Breast epithelium (tissue), 3 donors: ENCODE measurements at regions not wholly inside any gene's neighbourhood (a gene's known extent, or its start where the extent isn't known, plus 50 kb on each side); places are given as distances from the start of the nearest gene placed in this dataset.

ENCODE experiments used
- POLR2A ChIP-seq: fragments of 450-650 bp; IDR thresholded peaks from one replicate; pipeline ENCODE4 v1.6.1; 2016; ENCODE audit warnings: antibody characterized with exemption, mild to moderate bottlenecking, moderate library complexity
- POLR2AphosphoS5 ChIP-seq, 3 donors: sonication (generic); formaldehyde crosslinking; IDR thresholded peaks; one replicate each; pipeline ENCODE4 v1.6.1; 2017; ENCODE audit warnings: antibody characterized with exemption in 3 of 3

GRCh38 chr11:93907901-93908300 is 57.5 kb upstream of the VSTM5 start:
- TF ChIP-seq POLR2A (no peak), POLR2AphosphoS5 (IDR thresholded peaks at IDR 0.05) (no peak)
